KMS-11 (cell line): ENCODE measurements at regions not wholly inside any gene's neighbourhood (a gene's known extent, or its start where the extent isn't known, plus 50 kb on each side); places are given as distances from the start of the nearest gene placed in this dataset.

ENCODE experiments used
- H2AFZ ChIP-seq: fragments of 200-600 bp; sonication (generic); 2 replicates; pipeline ENCODE4 v1.6.1; 2016; ENCODE audit warnings: antibody characterized with exemption, mixed run types, low read depth
- H3K27ac ChIP-seq: fragments of 200-600 bp; sonication (generic); 2 replicates; pipeline ENCODE4 v1.6.1; 2016; ENCODE audit warnings: mild to moderate bottlenecking, mixed run types
- H3K27me3 ChIP-seq: fragments of 200-600 bp; sonication (generic); 2 replicates; pipeline ENCODE4 v1.6.1; 2017; ENCODE audit warnings: mild to moderate bottlenecking, low read depth, mixed run types, moderate library complexity; ENCODE audit not compliant: insufficient read depth
- H3K36me3 ChIP-seq: fragments of 200-600 bp; sonication (generic); 2 replicates; pipeline ENCODE4 v1.6.1; 2017; ENCODE audit warnings: mild to moderate bottlenecking, mixed run types; ENCODE audit not compliant: insufficient read depth
- H3K4me1 ChIP-seq: fragments of 200-600 bp; sonication (generic); 2 replicates; pipeline ENCODE4 v1.6.1; 2016; ENCODE audit warnings: mild to moderate bottlenecking, low read depth, mixed run types; ENCODE audit not compliant: poor library complexity, severe bottlenecking
- H3K4me2 ChIP-seq: fragments of 200-600 bp; sonication (generic); 2 replicates; pipeline ENCODE4 v1.7.0; 2016; ENCODE audit warnings: mild to moderate bottlenecking, mixed run types
- H3K4me3 ChIP-seq: fragments of 200-600 bp; sonication (generic); IDR thresholded peaks from 2 replicates; pipeline ENCODE4 v1.6.1; 2017; ENCODE audit warnings: low read depth, low read length, mixed read lengths; ENCODE audit not compliant: insufficient read depth
- H3K79me2 ChIP-seq: fragments of 200-600 bp; sonication (generic); 2 replicates; pipeline ENCODE4 v1.6.1; 2016; ENCODE audit warnings: low read depth, mixed run types; ENCODE audit not compliant: insufficient read depth
- H3K9ac ChIP-seq: fragments of 200-600 bp; sonication (generic); 2 replicates; pipeline ENCODE4 v1.6.1; 2016; ENCODE audit warnings: mild to moderate bottlenecking, mixed run types
- H4K20me1 ChIP-seq: fragments of 200-600 bp; sonication (generic); 2 replicates; pipeline ENCODE4 v1.6.1; 2016; ENCODE audit warnings: mild to moderate bottlenecking, mixed run types; ENCODE audit not compliant: insufficient read depth
- TF ChIP-seq, protein P1 (sequence below): fragments of 200-600 bp; sonication (generic); conservative IDR thresholded peaks from 2 replicates; pipeline ENCODE4 v1.6.1; 2017; ENCODE audit warnings: low read depth, mild to moderate bottlenecking, antibody characterized with exemption, low read length, moderate library complexity, mixed read lengths

DNA sequence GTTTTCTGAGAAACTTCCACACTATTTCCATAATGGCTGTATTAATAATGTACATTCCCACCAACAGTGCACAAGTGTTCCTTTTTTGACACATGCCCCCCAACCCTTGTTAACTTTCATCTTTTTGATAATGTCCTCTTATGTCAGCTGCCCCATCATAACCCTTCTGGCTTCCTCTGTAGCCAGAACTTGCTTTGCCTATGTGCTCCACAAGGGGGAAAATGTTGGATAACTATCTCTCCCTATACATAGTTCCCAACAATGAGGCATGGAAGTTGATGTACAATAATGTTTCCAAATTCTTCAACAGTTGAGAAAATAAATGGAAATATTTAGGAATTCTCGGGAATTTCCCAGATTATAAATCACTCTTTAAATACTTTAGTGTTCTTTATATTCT, 142.9 kb downstream of the ASB9 start:
- no peak overlapping the region for H2AFZ ChIP-seq
- no peaks in the 10 kb centered on the region for H3K27me3 ChIP-seq
- no peaks in the 10 kb centered on the region for H3K4me1 ChIP-seq
- H3K4me2 ChIP-seq, result no peak overlapping the region
- no peaks in the 10 kb centered on the region for H3K36me3 ChIP-seq
- H3K79me2 ChIP-seq, result no peaks in the 10 kb centered on the region
- no peaks in the 10 kb centered on the region for H4K20me1 ChIP-seq
- no peak overlapping the region for H3K9ac ChIP-seq
- no peak overlapping the region for H3K4me3 ChIP-seq
- H3K27ac ChIP-seq, result no peak overlapping the region
- TF ChIP-seq, protein P1, sequence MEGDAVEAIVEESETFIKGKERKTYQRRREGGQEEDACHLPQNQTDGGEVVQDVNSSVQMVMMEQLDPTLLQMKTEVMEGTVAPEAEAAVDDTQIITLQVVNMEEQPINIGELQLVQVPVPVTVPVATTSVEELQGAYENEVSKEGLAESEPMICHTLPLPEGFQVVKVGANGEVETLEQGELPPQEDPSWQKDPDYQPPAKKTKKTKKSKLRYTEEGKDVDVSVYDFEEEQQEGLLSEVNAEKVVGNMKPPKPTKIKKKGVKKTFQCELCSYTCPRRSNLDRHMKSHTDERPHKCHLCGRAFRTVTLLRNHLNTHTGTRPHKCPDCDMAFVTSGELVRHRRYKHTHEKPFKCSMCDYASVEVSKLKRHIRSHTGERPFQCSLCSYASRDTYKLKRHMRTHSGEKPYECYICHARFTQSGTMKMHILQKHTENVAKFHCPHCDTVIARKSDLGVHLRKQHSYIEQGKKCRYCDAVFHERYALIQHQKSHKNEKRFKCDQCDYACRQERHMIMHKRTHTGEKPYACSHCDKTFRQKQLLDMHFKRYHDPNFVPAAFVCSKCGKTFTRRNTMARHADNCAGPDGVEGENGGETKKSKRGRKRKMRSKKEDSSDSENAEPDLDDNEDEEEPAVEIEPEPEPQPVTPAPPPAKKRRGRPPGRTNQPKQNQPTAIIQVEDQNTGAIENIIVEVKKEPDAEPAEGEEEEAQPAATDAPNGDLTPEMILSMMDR, result no peak

DNA sequence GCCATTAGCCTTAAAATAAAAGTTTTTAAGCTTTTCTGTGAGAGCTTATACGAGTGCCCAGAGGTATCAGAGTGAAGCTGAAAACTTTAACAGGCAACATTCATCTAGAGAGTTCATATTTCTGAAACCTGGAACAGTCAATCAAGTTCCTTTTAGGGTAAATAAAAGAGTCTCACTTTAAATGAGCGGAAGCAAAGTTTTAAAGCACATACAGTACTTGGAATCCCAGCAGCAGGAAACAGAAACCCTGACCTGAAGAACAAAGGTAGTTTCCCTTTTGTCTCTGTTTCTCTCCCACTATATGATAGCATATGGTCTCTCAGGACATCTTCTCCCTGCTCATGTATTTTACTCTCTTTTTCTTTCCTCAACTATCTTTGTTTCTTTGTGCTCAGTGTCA, 153.0 kb downstream of the ASB9 start:
- TF ChIP-seq, protein P1, result no peak
- H3K4me3 ChIP-seq, result no peak overlapping the region

DNA sequence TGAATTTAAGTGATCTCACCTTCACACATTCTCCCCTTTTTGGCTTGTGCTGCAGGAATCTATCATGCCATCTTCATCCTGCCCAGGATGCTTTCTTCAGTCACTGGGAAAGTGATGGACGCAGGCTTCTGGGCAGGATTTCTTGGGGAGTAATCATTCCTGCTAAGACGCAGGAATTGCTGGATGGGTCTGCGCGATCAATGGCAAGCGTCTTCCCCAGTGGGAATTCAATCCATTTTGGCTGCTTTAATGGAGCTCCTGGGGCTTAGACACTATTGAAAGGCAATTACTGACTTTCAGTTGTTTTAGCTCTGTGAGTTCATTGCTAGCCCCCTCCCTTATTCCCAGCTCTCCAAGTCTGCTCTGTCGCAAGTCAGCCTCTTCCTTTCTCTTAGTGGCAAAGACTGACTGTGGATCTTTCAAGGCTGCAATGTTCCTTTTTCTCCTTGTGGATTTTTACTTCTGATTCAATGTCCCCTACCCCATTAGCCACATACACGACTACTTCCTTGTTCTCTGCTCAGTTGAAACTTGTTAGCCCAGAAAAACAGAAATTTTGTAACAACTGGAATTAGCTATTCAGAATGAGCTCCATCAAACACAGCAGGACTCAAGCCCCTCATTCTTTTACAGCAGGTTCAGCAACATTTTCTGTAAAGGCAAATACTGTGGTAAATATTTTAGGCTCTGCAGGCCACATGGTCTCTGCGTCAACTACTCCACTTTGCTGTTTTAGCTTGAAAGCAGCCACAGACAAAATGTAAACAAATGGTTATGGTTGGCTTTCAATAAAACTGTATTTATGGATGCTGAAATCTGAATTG, 154.9 kb downstream of the ASB9 start:
- no peaks in the 10 kb centered on the region for H3K36me3 ChIP-seq
- no peak overlapping the region for H3K4me3 ChIP-seq
- no peaks in the 10 kb centered on the region for H3K4me1 ChIP-seq
- H3K9ac ChIP-seq, result no peak overlapping the region
- H4K20me1 ChIP-seq, result no peaks in the 10 kb centered on the region
- H3K79me2 ChIP-seq, result no peaks in the 10 kb centered on the region
- no peak overlapping the region for H2AFZ ChIP-seq
- H3K4me2 ChIP-seq, result no peak overlapping the region
- TF ChIP-seq, protein P1, result no peak
- no peaks in the 10 kb centered on the region for H3K27me3 ChIP-seq
- no peak overlapping the region for H3K27ac ChIP-seq

More for the DNA sequence above, 153.0 kb downstream of the ASB9 start:
- Histone ChIP-seq H3K79me2 (no peaks in the 10 kb centered on the region), H3K27ac (no peak overlapping the region), H3K27me3 (no peaks in the 10 kb centered on the region), H3K36me3 (no peaks in the 10 kb centered on the region), H3K4me1 (no peaks in the 10 kb centered on the region), H2AFZ (no peak overlapping the region), H4K20me1 (no peaks in the 10 kb centered on the region), H3K9ac (no peak overlapping the region), H3K4me2 (no peak overlapping the region)

DNA sequence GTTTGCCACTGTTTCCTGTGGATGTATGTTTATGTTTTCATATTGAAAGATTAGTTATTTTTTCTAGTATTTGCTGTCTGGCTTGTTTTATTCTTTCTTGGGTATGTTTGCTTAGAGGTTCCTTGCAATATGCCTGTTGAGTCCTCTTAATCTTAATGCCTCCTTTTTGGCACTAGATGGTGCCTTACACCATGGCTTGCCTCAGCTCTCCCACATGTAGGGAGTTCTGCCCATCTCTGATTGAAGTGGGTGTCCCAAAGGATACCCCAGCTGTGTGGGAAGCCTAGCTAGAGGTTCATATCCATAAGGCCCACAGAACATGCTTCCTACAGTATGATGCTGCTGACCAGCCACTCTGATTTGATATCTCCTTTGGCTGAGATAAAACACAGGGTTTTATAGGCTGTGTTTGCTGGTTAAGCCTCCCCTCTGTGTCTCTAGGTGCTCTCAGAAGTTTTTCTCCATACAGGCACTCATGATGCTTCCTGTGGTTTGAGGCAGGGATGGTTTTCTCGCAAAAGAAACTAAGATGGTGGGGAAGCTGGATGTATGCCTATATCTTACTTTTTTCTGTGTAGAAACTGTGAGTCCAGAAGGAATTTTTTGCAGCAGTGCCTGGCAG, 162.4 kb downstream of the ASB9 start:
- Histone ChIP-seq H3K27me3 (no peaks in the 10 kb centered on the region), H4K20me1 (no peaks in the 10 kb centered on the region), H3K4me3 (no peak overlapping the region), H3K9ac (no peak overlapping the region), H3K36me3 (no peaks in the 10 kb centered on the region), H3K79me2 (no peaks in the 10 kb centered on the region), H2AFZ (no peak overlapping the region), H3K4me2 (no peak overlapping the region), H3K27ac (no peak overlapping the region), H3K4me1 (no peaks in the 10 kb centered on the region)
- TF ChIP-seq, protein P1, result no peak
